ENCODE measurements at regions not wholly inside any gene's neighbourhood (a gene's known extent, or its start where the extent isn't known, plus 50 kb on each side); places are given as distances from the start of the nearest gene placed in this dataset.

- CTCF ChIA-PET: interaction anchor here (0.5 to 1.3 kb wide), 4 partner anchors 12 to 452 kb away, joined by 3 to 5 read pairs (median 3); no protein-coding TSS in a partner anchor
- DNase-seq (ENCODE audit: low read depth in 1 of 2, low spot score in 1 of 2) (no peak), FAIRE-seq (no peak), ATAC-seq (no peak)
- H3K27ac ChIP-seq: no peak overlapping the region
- H3K4me1 ChIP-seq: no peaks in the 10 kb centered on the region
- 68% methylated on average over 15 of the region's 18 CpGs for WGBS (ENCODE audit: missing lambda C conversion rate)
- POLR2A ChIA-PET: no interaction called here
- TF ChIP-seq EHF (CRISPR knock-in tag; IDR thresholded peaks at IDR 0.05) (no peak), TP53 (CRISPR knock-in tag; IDR thresholded peaks at IDR 0.05) (no peak), PBX3 (IDR thresholded peaks at IDR 0.05) (no peak), ESRRA (IDR thresholded peaks at IDR 0.05; ENCODE audit: borderline replicate concordance, low read length) (no peak), E2F6 (IDR thresholded peaks at IDR 0.05; ENCODE audit: borderline replicate concordance, low read depth) (no peak), ZFP36 (IDR thresholded peaks at IDR 0.05; ENCODE audit: borderline replicate concordance, partially characterized antibody) (no peak), GATA3 (IDR thresholded peaks at IDR 0.05; ENCODE audit: borderline replicate concordance) (no peak)
- no peak overlapping the region for H3K4me3 ChIP-seq
- no peaks in the 10 kb centered on the region for H3K9me3 ChIP-seq
- no peak overlapping the region for H3K4me2 ChIP-seq
Observed at GRCh38 chr15:31525988-31526665, 199.5 kb downstream of the KLF13 start.

GRCh38 chr15:31526916-31527690, 200.5 kb downstream of the KLF13 start:
- no peak overlapping the region for H3K4me3 ChIP-seq
- DNase-seq (ENCODE audit: low read depth in 1 of 2, low spot score in 1 of 2): no peak
- WGBS (ENCODE audit: missing lambda C conversion rate): 36% methylated on average over 15 of the region's 15 CpGs
- CTCF ChIA-PET: interaction anchor here (1.3 kb wide), 1 partner anchor 39 kb away, joined by 3 read pairs; no protein-coding TSS in a partner anchor
- H3K27ac ChIP-seq: no peak overlapping the region
- no peak for FAIRE-seq
- H3K9me3 ChIP-seq: no peaks in the 10 kb centered on the region
- no peak for ATAC-seq
- TF ChIP-seq NPAS2 (CRISPR knock-in tag; IDR thresholded peaks at IDR 0.05; ENCODE audit: borderline replicate concordance): no peak
- TF ChIP-seq HOXB13 (CRISPR knock-in tag; IDR thresholded peaks at IDR 0.05; ENCODE audit: low read depth): no peak
- no peak for TF ChIP-seq EHF (CRISPR knock-in tag; IDR thresholded peaks at IDR 0.05)
- TF ChIP-seq FOSL2 (IDR thresholded peaks at IDR 0.05): no peak
- no peak for TF ChIP-seq FOSL2 (CRISPR knock-in tag; IDR thresholded peaks at IDR 0.05)
- TF ChIP-seq SMC3 (IDR thresholded peaks at IDR 0.05): no peak
- no peak for TF ChIP-seq ZSCAN20 (CRISPR knock-in tag; IDR thresholded peaks at IDR 0.05)
- TF ChIP-seq ELK1 (IDR thresholded peaks at IDR 0.05; ENCODE audit: low read depth, low read length): no peak
- no peak for TF ChIP-seq GATA3 (IDR thresholded peaks at IDR 0.05; ENCODE audit: borderline replicate concordance)
- no peak for TF ChIP-seq MYC (IDR thresholded peaks at IDR 0.05; ENCODE audit: borderline replicate concordance, low read length)
- no peak for TF ChIP-seq JUN (IDR thresholded peaks at IDR 0.05)
- TF ChIP-seq TP53 (CRISPR knock-in tag; IDR thresholded peaks at IDR 0.05): no peak
- no peak for TF ChIP-seq E2F6 (IDR thresholded peaks at IDR 0.05; ENCODE audit: borderline replicate concordance, low read depth)
- no peak for TF ChIP-seq ZC3H11A (IDR thresholded peaks at IDR 0.05)
- TF ChIP-seq FOXS1 (CRISPR knock-in tag; IDR thresholded peaks at IDR 0.05): no peak
- no peak for TF ChIP-seq CHD4 (IDR thresholded peaks at IDR 0.05; ENCODE audit: borderline replicate concordance)
- TF ChIP-seq HMGXB4 (CRISPR knock-in tag; IDR thresholded peaks at IDR 0.05; ENCODE audit: borderline replicate concordance): no peak
- POLR2A ChIA-PET: no interaction called here
- H3K4me1 ChIP-seq: no peaks in the 10 kb centered on the region
- no peak overlapping the region for H3K4me2 ChIP-seq

Data from A549 (cell line).